ENCODE measurements at regions not wholly inside any gene's neighbourhood (a gene's known extent, or its start where the extent isn't known, plus 50 kb on each side); places are given as distances from the start of the nearest gene placed in this dataset.

DNA sequence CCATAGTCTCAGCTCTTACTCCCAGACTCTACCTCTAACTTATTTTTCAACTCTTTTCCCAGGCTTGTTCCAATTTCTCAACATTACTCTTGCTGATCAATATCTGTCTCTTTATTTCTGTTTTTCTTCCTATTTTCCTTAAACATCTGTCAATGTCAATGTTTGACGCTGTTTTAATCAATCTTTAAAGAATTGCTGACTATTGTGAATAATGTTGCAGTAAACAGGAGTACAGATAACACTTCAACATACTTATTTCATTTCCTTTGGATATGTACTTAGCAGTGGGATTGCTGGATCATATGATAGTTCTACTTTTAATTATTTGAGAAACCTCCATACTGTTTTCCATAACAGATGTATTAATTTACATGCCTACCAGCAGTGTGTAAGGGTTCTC lies 229.0 kb downstream of the TRIM36 start:
- TF ChIP-seq, protein P1, sequence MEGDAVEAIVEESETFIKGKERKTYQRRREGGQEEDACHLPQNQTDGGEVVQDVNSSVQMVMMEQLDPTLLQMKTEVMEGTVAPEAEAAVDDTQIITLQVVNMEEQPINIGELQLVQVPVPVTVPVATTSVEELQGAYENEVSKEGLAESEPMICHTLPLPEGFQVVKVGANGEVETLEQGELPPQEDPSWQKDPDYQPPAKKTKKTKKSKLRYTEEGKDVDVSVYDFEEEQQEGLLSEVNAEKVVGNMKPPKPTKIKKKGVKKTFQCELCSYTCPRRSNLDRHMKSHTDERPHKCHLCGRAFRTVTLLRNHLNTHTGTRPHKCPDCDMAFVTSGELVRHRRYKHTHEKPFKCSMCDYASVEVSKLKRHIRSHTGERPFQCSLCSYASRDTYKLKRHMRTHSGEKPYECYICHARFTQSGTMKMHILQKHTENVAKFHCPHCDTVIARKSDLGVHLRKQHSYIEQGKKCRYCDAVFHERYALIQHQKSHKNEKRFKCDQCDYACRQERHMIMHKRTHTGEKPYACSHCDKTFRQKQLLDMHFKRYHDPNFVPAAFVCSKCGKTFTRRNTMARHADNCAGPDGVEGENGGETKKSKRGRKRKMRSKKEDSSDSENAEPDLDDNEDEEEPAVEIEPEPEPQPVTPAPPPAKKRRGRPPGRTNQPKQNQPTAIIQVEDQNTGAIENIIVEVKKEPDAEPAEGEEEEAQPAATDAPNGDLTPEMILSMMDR (IDR thresholded peaks at IDR 0.05 in 2 of 3, conservative IDR thresholded peaks at IDR 0.05 in 1 of 3; ENCODE audit: borderline replicate concordance in 1 of 3, insufficient read depth in 1 of 3, low read depth in 2 of 3, low read length in 2 of 3) = no peak
- TF ChIP-seq SP1 (IDR thresholded peaks at IDR 0.05; ENCODE audit: low read depth) (no peak), EZH2 (IDR thresholded peaks at IDR 0.05) (no peak), POLR2AphosphoS5 (IDR thresholded peaks at IDR 0.05; ENCODE audit: low read depth, low read length) (no peak), POLR2A (IDR thresholded peaks at IDR 0.05; ENCODE audit: borderline replicate concordance, extremely low read depth, insufficient read depth, insufficient read length) (no peak), CEBPB (IDR thresholded peaks at IDR 0.05; ENCODE audit: low read depth) (no peak), RAD21 (IDR thresholded peaks at IDR 0.05; ENCODE audit: low read depth) (no peak), YY1 (IDR thresholded peaks at IDR 0.05; ENCODE audit: extremely low read depth, insufficient replicate concordance, low read depth, low read length) (no peak), EZH2phosphoT487 (IDR thresholded peaks at IDR 0.05; ENCODE audit: borderline replicate concordance) (no peak)
- TF ChIP-seq, protein P2, sequence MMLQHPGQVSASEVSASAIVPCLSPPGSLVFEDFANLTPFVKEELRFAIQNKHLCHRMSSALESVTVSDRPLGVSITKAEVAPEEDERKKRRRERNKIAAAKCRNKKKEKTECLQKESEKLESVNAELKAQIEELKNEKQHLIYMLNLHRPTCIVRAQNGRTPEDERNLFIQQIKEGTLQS (IDR thresholded peaks at IDR 0.05) = no peak
- TF ChIP-seq, protein P3, sequence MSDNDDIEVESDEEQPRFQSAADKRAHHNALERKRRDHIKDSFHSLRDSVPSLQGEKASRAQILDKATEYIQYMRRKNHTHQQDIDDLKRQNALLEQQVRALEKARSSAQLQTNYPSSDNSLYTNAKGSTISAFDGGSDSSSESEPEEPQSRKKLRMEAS (IDR thresholded peaks at IDR 0.05) = no peak
- TF ChIP-seq, protein P4, sequence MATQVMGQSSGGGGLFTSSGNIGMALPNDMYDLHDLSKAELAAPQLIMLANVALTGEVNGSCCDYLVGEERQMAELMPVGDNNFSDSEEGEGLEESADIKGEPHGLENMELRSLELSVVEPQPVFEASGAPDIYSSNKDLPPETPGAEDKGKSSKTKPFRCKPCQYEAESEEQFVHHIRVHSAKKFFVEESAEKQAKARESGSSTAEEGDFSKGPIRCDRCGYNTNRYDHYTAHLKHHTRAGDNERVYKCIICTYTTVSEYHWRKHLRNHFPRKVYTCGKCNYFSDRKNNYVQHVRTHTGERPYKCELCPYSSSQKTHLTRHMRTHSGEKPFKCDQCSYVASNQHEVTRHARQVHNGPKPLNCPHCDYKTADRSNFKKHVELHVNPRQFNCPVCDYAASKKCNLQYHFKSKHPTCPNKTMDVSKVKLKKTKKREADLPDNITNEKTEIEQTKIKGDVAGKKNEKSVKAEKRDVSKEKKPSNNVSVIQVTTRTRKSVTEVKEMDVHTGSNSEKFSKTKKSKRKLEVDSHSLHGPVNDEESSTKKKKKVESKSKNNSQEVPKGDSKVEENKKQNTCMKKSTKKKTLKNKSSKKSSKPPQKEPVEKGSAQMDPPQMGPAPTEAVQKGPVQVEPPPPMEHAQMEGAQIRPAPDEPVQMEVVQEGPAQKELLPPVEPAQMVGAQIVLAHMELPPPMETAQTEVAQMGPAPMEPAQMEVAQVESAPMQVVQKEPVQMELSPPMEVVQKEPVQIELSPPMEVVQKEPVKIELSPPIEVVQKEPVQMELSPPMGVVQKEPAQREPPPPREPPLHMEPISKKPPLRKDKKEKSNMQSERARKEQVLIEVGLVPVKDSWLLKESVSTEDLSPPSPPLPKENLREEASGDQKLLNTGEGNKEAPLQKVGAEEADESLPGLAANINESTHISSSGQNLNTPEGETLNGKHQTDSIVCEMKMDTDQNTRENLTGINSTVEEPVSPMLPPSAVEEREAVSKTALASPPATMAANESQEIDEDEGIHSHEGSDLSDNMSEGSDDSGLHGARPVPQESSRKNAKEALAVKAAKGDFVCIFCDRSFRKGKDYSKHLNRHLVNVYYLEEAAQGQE (IDR thresholded peaks at IDR 0.05; ENCODE audit: low read depth) = no peak
